Right lobe of liver (tissue), 6 donors: ENCODE measurements at regions not wholly inside any gene's neighbourhood (a gene's known extent, or its start where the extent isn't known, plus 50 kb on each side); places are given as distances from the start of the nearest gene placed in this dataset.

Experiments used
- ATAC-seq, 4 donors: fragments of 200-7000 bp; cut with Tn5 transposase; one replicate each; pipeline ENCODE4 v1.9.1; 2020; ENCODE audit warnings: mild to moderate bottlenecking in 4 of 4, moderate library complexity in 4 of 4
- DNase-seq, 3 donors: peaks; one replicate each; pipeline ENCODE4 v3.0.0-alpha.2; 2020
- H3K27ac ChIP-seq, 3 donors: fragments of 200-600 bp; one replicate each; pipeline ENCODE4 v1.8.0; 2022
- H3K27me3 ChIP-seq, 2 donors: fragments of 200-600 bp; one replicate each; pipeline ENCODE4 v1.8.0; 2022
- H3K36me3 ChIP-seq, 4 donors: fragments of 200-600 bp; sonication (generic) in 1 of 4; one replicate each; pipeline versions ENCODE4 v1.5.1 to v1.8.0; 2017 to 2022; ENCODE audit warnings: control low read depth in 1 of 4
- H3K4me1 ChIP-seq, 4 donors: fragments of 200-600 bp; sonication (generic) in 1 of 4; one replicate each; pipeline versions ENCODE4 v1.5.1 to v1.8.0; 2017 to 2022; ENCODE audit warnings: control low read depth in 1 of 4
- H3K4me3 ChIP-seq, 3 donors: fragments of 200-600 bp; one replicate each; pipeline ENCODE4 v1.8.0; 2022
- H3K9me3 ChIP-seq, 4 donors: fragments of 200-600 bp; sonication (generic) in 1 of 4; one replicate each; pipeline versions ENCODE4 v1.5.1 to v1.8.0; 2017 to 2022; ENCODE audit warnings: control low read depth in 1 of 4
- POLR2A ChIP-seq: fragments of 450-650 bp; IDR thresholded peaks from one replicate; pipeline ENCODE4 v1.6.1; 2017; ENCODE audit warnings: antibody characterized with exemption, mild to moderate bottlenecking
- WGBS: methylation state at CpG from one replicate; pipeline ENCODE4 v1.1.6; 2018; ENCODE audit warnings: low coverage, low lambda C conversion rate; ENCODE audit not compliant: insufficient coverage; ENCODE audit errors: missing lambda C conversion rate; 5-methylcytosine and 5-hydroxymethylcytosine counted together
- intact Hi-C, 2 donors: fragments of 100-400 bp; cut with DNase I; formaldehyde crosslinking; loops; one replicate each; pipeline versions ENCODE4 v1.11.2 to v1.14.1; 2022
- TF ChIP-seq, protein P1 (sequence below), 4 donors: fragments of 200-600 bp in 3 of 4; fragments of 450-650 bp in 1 of 4; IDR thresholded peaks; one replicate each; pipeline versions ENCODE4 v1.5.1 to v1.8.0; 2016 to 2022; ENCODE audit warnings: antibody characterized with exemption in 4 of 4, mild to moderate bottlenecking in 2 of 4
- donor health status: DM: no; HTN: yes; CAD: no.
- donor health status: DM: no; HTN: no; CAD: no.
- donor health status: DM: no; HTN: no; CAD: no.
- donor health status: DM: no; HTN: yes; CAD: no.
- donor health status: DM: no; HTN: yes; CAD: no.

DNA sequence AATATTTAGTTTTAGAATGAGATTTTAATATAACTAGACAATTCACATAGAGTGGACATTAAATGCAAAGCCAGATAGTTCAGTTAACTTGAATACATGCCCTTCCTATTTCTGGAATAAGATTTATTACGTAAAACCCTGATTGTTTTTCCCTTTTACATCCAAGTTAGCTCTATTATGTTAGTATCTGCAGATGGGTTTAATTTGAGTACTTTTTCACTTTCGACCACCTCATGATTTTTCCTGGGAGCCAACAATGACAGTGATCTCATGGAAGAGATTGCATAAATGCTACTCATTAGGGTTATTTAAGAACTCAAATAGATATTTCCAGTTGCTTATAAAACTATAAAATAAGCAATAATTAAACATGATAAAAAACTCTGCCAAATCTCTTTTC is 199.4 kb upstream of the PTGFR start:
- Histone ChIP-seq H3K27ac (no peak overlapping the region), H3K36me3 (no peaks in the 10 kb centered on the region), H3K4me1 (no peaks in the 10 kb centered on the region), H3K9me3 (no peaks in the 10 kb centered on the region), H3K4me3 (no peak overlapping the region), H3K27me3 (no peaks in the 10 kb centered on the region)
- intact Hi-C loops, result no loop called here
- DNase-seq (no peak), ATAC-seq (no peak)
- WGBS, result 91% methylated on average over 2 of the region's 2 CpGs
- TF ChIP-seq POLR2A, result no peak
- TF ChIP-seq, protein P1, sequence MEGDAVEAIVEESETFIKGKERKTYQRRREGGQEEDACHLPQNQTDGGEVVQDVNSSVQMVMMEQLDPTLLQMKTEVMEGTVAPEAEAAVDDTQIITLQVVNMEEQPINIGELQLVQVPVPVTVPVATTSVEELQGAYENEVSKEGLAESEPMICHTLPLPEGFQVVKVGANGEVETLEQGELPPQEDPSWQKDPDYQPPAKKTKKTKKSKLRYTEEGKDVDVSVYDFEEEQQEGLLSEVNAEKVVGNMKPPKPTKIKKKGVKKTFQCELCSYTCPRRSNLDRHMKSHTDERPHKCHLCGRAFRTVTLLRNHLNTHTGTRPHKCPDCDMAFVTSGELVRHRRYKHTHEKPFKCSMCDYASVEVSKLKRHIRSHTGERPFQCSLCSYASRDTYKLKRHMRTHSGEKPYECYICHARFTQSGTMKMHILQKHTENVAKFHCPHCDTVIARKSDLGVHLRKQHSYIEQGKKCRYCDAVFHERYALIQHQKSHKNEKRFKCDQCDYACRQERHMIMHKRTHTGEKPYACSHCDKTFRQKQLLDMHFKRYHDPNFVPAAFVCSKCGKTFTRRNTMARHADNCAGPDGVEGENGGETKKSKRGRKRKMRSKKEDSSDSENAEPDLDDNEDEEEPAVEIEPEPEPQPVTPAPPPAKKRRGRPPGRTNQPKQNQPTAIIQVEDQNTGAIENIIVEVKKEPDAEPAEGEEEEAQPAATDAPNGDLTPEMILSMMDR (IDR thresholded peaks at IDR 0.05), result no peak

DNA sequence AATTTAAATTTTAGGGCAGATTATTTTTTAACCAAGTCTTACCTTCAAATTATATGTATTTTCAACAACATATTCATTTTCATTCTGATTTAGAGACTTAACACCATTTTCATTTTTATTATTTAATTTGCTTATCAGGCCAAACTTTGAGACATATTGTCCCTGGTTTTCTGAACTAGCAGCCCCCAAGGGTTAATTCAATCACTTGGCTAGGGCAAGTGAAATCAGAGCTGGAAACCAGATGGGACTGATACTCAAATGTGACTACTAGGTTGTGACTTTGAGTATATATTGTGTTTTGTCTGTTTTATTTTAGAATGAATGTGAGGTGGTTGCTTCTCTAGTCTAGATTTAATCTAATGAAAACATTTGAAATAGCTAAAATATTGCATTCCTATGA is 198.9 kb upstream of the PTGFR start:
- Histone ChIP-seq H3K27ac (no peak overlapping the region), H3K9me3 (no peaks in the 10 kb centered on the region), H3K4me3 (no peak overlapping the region), H3K36me3 (no peaks in the 10 kb centered on the region), H3K27me3 (no peaks in the 10 kb centered on the region), H3K4me1 (no peaks in the 10 kb centered on the region)
- DNase-seq, result no peak
- ATAC-seq, result no peak
- intact Hi-C loops, result no loop called here
- TF ChIP-seq, protein P1 (IDR thresholded peaks at IDR 0.05), result no peak
- TF ChIP-seq POLR2A, result no peak

GRCh38 chr1:78292361-78292760 is 198.4 kb upstream of the PTGFR start:
- Histone ChIP-seq H3K9me3 (no peaks in the 10 kb centered on the region), H3K27ac (no peak overlapping the region), H3K4me1 (no peaks in the 10 kb centered on the region), H3K27me3 (no peaks in the 10 kb centered on the region), H3K36me3 (no peaks in the 10 kb centered on the region), H3K4me3 (no peak overlapping the region)
- DNase-seq, result no peak
- intact Hi-C loops, result no loop called here
- TF ChIP-seq, protein P1 (IDR thresholded peaks at IDR 0.05), result no peak
- TF ChIP-seq POLR2A, result no peak
- WGBS, result 90% methylated on average over 3 of the region's 3 CpGs
- no peak for ATAC-seq

GRCh38 chr1:78297836-78298235 is 192.9 kb upstream of the PTGFR start:
- H3K4me1 ChIP-seq, result no peaks in the 10 kb centered on the region
- H3K9me3 ChIP-seq, result no peaks in the 10 kb centered on the region
- TF ChIP-seq, protein P1 (IDR thresholded peaks at IDR 0.05), result no peak
- TF ChIP-seq POLR2A, result no peak
- H3K27ac ChIP-seq, result no peak overlapping the region
- H3K27me3 ChIP-seq, result no peaks in the 10 kb centered on the region
- no peaks in the 10 kb centered on the region for H3K36me3 ChIP-seq
- intact Hi-C loops, result no loop called here
- H3K4me3 ChIP-seq, result no peak overlapping the region
- no peak for ATAC-seq
- DNase-seq, result no peak
- WGBS, result 80% methylated on average over 4 of the region's 4 CpGs

GRCh38 chr1:78298349-78298748 is 192.4 kb upstream of the PTGFR start:
- no peaks in the 10 kb centered on the region for H3K4me1 ChIP-seq
- no peaks in the 10 kb centered on the region for H3K36me3 ChIP-seq
- WGBS, result 67% methylated on average over 3 of the region's 3 CpGs
- no peak for DNase-seq
- no peaks in the 10 kb centered on the region for H3K27me3 ChIP-seq
- intact Hi-C loops, result no loop called here
- TF ChIP-seq, protein P1 (IDR thresholded peaks at IDR 0.05), result no peak
- no peak for TF ChIP-seq POLR2A
- no peak overlapping the region for H3K4me3 ChIP-seq
- no peaks in the 10 kb centered on the region for H3K9me3 ChIP-seq
- H3K27ac ChIP-seq, result no peak overlapping the region
- no peak for ATAC-seq
